ENCODE measurements at regions not wholly inside any gene's neighbourhood (a gene's known extent, or its start where the extent isn't known, plus 50 kb on each side); places are given as distances from the start of the nearest gene placed in this dataset.
A peak's percentile ranks its signal among the peaks of the same experiment; 100 is the strongest.
"Not testable (repeated sequence)": the region's sequence is repeated elsewhere in the genome, so short reads cannot be mapped to it uniquely, and the experiment has no call there.

DNA sequence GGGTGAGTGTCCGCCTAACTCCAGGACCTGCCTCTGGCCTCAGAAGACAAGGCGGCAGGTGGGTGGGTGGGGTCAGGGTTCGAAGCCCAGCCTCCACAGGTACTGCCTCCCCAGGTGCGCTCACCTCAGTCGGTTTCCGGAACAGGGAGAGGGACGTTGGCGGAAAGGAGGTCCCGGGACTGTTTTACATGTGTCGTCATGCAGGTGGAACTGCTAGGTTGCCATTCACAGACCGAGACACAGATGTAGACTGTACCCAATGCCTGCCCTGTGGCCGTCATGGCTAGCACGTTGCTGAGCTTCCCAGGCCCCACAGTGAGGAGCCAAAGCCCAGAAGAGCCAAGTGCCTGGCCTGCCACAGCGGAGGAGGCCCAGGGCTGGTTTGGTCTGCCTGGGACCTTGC is 284.0 kb upstream of the HS6ST1 start:
- DNase-seq = no peak

DNA sequence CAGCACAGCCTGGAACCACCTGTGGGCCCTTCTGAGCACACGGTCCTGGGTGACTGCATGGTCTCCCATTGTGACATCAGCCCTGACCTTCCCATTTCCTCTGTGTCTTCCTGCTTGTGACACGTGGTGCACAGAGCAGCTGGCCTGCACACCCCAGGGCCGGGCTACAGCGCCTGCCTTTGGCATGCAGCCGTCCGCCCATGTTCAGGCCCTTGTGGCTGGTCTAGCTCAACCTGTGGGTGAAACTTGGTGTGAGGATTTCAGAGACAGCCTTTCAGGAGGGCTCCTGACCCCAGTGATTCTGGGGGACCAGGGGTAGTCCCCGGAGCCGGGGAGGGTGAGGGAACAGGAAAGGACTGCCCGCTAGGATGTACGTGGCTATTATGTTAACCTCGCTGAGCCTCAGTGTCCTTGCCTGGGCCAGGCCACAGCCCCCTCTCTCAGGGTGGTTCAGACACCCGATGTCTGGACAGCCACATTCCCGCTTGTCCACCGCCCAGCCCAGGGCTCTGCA is 284.8 kb upstream of the HS6ST1 start:
- peak; percentile 42 for DNase-seq

DNA sequence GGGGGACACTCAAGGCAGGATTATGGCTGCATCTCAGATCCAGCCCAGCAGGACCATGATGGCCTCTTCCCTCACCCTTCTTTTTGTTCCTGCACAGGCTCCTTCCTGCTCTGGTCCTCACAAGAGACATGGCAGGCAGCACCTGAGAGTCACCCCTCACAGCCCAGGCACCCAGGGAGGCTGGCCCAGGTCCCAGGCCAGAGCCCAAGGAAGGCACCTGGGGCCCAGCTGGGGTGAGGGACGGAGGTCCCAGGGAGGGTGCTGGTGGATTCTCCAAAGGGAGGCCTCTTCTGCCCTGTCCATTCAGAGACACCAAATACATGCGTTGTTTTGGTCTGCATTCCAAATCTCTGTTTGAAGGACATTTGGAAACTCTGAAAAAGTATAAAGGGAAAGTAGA is 285.4 kb upstream of the HS6ST1 start:
- DNase-seq = no peak

DNA sequence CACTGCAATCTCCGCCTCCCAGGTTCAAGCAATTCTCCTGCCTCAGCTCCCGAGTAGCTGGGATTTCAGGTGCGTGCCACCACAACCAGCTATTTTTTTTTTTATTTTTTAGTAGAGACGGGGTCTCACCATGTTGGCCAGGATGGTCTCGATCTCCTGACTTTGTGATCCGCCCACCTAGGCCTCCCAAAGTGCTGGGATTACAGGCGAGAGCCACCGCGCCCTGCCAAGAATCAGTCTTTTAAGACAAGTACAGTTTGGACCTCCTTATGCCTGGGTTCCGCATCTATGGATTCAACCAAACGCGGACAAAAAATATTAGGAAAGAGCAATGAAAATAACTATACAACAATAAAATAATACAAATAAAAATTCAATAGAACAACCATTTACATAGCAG is 285.9 kb upstream of the HS6ST1 start:
- not testable (repeated sequence) for DNase-seq

DNA sequence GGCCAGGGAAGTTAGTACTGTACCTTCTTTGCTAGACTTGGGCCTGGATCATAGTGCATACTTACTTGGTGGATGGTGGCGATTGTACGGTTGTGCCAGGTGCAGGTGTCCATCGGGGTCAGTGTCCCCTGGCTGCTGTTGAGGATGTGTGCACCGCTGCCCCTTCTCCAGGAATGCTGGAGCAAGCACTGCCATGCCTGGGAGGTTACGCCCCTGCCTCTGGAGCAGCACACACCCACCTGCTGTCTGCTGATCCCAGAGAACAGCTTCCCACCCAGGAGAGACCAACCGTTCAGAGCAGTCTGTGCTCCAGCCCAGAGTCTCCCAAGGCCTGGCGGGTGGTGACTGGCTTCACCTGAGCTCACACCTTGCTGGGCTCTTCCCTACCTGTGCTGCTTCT is 286.8 kb upstream of the HS6ST1 start:
- no peak for DNase-seq

DNA sequence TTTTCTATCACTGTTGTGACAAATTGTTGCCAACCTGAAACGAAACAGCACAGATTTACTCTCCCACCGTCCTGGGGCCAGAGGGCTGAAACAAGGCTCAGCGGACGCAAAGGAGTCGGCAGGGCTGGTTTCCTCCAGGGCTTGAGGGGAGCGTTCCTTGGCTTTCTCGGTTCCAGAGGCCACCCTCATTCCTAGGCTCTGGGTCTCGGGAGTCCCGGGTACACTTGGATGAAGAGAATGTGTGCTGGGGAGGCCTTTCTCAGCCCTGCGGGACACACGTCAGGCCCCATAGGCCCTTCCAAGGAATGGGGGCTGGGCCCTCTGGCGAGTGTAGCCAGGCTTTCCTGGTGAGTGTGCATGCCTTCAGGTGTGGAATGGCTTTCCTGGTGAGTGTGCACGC is 287.3 kb upstream of the HS6ST1 start:
- DNase-seq = no peak

DNA sequence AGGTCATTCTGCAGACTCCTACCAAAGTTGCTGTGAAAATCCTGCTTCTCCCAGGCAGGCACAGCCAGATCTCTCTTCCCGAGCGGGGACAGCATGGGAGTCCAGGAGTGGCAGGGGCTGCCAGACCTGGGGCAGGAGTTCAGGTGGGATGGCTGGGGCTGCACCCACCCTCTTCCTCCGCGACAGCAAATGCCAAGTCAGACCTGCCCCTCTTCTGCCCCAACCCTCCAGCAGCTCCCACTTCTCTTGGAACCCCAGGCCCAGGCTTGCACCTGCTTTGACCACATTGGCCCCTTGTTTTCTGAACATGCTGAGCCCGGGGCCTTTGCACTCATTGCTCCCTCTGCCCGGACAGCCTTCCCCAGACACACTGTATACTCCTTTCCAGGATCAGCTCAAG is 288.2 kb upstream of the HS6ST1 start:
- DNase-seq = peak; percentile 42

DNA sequence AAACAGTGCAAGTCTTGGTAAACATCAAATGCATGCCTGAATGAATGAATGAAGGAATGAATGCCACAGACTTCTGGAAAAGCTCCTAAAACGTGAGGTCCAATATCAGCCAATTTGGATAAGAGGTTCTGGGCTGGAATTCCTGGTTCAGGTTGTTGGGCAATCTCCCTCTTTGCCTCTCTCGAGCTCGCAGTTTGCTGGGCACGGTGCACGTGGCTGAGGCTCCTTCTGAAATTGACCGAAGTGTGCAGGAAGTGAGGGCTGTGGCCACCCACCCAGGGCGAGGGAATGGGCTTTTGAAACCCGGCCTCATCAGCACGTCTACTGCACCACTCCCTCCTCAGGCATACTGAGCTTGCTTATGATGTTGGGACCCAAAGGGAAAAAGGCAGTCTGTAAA is 288.8 kb upstream of the HS6ST1 start:
- no peak for DNase-seq

DNA sequence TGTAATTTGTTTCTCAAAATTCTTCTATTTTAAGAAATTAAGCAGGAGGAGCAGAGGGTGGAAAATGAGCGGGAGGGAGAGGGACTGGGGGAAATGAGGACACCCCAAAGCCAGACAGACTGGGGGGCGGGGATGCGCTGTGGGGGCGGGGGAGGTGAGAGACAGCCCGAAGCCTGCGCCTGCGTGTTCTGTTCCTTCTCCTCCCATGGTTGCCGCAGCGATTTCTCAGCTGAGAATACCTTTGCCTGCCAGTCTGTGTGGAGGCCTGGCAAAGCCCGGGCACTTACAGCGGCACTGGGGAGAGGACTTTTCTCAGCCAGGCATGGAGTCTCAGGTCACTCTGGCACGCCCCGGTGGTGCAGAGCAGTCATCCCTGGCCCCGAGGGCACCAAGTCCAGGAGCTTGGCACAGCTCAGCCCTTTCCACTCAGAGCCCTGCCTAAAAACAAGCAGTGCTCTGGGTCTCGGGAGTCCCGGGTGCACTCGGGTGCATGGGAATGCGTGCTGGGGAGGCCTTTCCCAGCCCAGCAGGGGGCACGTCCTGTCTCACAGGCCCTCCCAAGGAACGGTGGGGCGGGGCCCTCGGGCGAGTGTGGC is 289.3 kb upstream of the HS6ST1 start:
- DNase-seq = no peak

DNA sequence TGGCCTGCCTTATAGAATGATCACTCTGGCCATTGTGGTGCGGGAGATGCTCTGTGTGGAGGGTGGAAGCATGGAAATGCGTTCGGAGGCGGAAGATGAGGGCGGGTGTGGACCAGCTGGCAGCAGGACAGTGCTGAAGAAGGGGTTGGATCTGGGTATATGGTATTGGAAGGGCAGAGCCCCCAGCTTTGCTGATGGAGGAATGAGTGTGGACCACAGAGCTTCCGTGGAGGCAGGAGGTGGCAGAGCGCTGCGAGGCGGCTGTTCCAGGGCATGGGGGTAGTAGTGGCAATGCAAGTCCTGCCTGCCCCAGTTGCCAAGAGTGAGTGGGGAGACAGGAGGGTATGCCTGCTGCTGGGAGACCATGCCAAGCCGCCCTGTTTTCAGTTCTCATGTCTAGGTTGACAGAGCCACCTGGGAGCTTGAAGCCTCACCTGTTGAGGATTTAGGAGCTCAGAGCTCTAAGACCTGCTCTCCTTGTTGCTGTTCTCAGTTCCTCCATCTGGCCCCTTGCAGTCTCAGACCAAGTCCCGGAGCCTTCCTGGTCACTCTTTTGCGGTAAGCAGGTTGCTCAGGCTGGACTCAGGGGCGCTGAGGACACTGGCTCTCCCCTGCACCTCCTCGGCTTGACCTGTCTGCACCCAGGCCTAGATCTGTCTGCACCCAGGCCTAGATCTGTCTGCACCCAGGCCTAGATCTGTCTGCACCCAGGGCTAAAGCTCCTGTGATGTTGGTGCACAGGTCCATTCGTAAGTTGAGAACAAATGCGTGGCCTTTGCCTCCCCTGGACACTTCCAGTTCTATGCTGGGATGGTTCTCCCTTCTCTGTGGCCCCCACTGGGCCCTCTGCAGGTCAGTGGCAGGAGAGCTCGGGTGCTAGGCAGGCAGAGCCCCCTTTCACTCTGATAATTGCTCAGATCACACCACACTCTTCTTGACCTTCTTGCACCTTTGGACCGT is 290.5 kb upstream of the HS6ST1 start:
- DNase-seq = no peak

DNA sequence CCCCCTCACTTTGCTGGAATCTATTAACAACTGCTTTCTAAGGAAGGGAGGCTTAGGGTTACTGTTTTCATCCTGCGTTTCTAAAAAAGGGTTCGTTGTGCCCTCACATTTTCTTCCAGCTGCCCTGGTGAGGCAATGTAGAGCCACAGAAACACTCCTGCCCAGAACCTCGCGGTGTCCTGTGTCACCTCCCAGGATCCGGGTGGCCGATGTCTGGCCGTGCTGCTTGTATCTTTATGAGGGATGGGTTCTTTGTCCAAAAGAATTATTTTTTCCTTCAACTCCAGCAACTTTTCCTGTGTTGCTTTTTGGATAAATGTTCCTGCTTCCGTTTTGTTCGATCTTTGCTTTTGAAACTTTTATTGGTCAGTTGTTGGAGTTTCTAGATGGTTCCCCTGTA is 291.8 kb upstream of the HS6ST1 start:
- DNase-seq = no peak

DNA sequence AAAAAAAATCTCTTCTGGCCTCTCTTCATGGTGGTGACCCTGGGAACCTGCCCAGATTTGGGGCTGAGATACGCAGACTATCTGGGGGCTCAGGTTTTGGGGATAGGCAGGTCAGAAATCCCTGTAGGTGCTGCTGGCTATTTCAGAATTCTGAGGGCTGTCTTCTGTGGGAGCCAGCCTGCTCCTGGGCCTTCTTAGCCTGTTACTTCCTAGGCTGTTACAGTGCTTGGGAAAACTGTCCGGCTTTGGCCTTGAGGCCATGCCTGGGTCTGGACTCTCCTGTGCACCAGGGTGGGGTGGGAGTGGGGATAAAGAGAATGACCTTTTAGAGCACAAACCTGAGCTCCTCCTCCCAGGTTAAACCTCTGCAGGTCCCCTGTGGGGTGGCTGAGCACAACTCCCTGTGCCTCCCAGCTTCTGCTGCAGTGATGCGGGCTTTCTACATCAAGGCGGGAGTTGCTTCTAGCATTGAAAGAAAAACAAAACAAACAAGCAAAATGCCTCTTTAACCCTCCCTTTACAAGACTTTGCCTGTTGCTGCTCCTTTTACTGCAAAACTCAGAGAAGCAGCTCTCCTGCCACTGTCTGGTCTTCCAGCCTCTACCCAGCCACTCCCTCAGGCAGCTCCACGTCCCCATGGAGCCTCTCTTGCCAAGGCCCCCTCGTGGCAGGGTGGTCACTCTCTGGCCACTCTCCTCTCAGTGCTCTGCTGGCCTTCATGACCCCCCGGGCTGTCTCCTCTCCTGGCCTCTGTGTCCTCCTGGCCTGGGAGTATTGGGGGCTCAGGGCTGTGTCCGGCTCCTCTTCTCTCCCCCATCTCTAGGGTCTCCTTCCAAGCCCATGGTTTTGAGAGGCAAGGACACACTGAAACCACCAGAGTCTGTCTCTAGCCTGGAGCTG is 293.0 kb upstream of the HS6ST1 start:
- DNase-seq = no peak

DNA sequence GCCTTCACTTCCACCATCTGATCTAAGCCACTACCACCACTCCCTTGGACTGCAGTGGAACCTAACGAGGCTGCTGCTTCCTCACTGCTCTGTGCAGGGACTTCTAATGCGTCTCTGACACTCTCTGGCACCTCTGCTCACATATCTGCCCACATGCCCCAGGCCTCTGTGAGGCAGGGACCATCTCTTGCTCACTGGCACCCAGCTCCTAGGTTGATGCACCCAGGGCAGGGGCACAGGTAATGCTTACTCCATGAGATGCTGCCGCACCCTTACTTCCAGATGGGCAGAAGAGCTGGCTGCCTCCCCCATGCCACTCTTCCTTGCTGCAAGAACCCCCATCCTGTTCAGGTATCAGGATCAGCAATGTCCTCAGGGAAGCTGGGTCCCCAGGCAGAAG is 294.0 kb upstream of the HS6ST1 start:
- no peak for DNase-seq

DNA sequence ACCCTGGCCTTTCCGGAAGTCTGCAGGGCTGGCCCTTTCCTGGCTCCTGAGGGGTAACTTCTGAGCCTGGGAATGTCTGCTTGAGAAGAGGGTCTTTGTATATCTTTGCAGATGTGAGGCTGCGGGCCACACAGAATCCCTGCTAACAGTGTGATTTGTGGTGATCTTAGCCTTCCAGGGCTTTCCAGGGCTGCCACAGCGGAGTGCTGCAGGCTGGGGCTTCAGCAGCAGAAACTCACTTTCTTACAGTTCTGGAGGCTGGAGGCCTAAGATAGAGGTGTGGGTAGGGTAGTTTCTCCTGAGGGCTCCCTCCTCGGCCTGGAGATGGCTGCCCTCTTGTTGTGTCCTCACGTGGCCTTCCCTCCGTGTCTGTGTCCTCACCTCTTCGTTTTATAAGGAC is 294.7 kb upstream of the HS6ST1 start:
- no peak for DNase-seq

DNA sequence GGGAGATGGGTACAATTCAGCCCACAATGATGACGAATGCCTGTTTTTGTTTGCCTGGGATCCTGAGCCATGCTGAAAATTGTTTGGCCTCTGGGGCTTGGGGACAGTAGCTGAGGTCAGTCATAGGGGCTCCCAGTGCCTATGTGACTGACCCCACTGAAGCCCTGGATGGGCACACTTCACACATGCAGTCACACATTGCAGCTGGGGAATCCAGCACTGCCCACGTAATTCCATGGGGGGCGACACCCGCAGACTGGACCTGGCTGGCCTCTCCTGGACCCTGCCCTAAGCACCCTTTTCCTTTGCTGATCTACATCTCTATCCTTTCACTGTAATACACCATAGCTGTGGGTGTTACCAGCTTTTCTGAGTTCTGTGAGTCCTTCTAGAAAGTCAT is 295.2 kb upstream of the HS6ST1 start:
- no peak for DNase-seq

DNA sequence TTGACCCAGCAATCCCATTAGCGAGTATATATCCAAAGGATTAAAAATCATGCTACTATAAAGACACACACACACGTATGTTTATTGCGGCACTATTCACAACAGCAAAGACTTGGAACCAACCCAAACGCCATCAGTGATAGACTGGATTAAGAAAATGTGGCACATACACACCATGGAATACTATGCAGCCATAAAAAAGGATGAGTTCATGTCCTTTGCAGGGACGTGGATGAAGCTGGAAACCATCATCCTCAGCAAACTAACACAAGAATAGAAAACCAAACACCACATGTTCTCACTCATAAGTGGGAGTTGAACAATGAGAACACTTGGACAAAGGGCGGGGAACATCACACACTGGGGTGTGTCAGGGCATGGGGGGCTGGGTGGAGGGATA is 296.2 kb upstream of the HS6ST1 start:
- DNase-seq = not testable (repeated sequence)

DNA sequence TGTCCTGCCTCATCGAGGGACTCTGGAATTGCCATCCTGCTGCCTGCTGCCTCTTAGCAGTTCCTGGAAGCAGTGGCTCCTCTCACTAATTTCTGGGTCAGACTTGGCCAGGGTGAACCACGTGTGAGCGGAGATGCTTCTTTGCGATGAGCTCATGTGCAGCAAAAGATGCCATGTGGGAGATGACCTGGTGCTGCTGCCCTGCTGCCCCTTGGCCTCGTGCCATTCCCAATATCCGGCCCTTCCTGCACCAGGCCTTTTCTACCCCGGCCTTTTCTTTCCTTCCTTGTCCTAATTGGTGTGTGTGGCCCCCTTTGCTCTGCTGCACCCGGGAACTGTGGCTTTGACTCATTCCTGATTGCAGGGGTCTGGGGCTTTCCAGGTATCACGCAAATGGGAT is 296.9 kb upstream of the HS6ST1 start:
- DNase-seq = no peak

DNA sequence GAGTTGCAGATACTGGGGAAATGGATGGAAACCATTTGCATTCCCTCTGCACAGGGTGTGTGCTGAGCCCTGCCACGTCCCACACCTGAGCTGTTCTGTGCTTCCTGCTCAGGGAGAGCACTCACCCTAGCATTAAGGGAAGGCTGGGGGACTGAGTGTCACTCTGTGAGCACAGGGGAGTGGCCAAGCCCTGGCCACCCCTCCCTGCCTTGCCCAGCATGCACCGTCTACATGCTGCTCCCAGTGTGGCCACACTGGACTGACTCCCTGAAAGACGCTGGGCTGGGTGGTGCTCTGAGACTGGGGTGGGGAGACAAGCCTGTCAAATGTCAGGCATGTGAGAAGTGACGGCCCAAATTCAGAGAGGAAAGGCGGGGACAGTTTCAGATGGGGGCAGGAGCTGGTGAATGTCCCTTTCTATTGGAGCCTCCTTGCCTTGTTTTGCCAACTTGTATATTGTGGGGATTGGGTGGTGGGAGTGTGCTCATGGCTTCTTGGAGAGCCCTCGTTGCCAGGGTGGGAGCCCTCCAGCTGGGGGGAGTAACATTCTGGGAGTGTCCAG is 298.4 kb upstream of the HS6ST1 start:
- DNase-seq = no peak

DNA sequence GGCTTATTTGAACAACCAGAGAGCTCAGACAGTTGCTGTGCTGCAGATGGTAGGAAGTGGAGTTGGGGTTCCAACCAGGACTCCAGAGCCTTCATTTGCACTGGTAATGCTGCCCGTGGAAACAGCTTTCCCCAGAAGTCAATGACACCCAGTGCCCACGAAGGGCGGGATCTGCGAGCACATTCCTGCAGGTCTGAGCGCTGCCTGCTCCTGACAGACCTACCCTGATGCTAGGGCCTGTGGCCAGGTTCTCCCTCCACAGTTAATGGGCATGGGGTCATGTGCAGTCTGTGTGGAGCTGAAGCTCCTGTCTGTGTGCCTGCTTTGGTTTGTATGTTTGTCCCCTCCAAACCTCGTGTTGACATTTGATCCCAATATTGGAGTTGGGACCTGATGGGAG is 299.0 kb upstream of the HS6ST1 start:
- no peak for DNase-seq

DNA sequence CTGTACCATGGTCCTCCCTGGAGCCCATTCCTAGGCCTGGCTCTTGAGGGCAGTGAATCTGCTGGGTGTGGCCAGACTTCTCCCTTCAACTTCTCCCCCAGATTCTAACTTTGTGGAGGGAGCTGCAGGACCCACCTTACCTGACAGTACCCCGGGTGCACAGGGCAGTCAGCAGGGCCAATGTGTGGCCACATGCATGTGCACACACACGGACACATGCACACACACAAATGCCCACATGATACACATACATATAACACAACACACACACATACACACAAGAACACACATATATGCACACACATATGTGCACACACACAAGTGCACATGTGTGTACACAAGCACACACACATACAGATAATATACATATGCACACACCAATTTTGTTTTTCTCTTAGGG is 300.0 kb upstream of the HS6ST1 start:
- no peak for DNase-seq

DNA sequence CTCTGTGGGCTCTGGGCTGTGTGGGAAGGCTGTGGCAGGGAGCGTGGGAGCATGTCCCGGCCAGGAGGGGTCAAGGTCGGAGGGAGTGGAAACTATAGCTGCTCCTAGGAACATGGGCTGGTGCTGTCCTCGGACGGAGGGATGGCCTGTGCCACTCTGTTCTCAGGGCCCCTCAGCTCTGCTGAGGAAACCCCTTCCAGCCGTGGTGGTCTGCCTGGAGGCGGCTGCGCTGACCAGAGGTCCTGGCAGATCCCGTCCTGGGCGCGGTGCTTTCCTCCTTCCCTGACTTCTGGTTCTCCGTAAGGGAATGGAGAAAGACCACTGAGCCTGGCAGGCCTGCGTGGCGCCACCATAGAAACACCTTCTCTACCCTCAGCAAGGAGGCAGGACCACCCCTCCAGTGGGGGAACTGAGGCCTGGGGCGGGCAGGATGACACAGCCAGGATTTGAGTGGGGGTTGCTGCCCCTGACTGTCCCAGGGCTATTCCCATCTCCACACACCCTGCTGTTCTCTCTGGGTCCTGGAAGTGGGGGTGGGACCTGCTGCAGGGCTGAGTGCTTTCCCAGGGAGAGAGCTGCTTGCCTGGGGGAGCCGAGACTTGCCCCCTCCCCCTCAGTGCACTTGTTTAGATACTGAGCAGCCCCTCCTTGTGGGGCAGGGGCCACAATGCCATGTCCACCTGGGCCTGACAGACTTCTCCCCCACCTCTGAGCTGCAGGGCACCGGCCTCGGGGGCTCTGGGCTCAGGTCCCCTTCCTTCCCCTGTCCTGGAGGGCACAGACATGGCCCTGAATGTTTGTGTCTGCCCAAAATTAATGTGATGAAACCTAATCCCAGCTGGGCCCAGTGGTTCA is 301.0 kb upstream of the HS6ST1 start:
- DNase-seq = no peak

DNA sequence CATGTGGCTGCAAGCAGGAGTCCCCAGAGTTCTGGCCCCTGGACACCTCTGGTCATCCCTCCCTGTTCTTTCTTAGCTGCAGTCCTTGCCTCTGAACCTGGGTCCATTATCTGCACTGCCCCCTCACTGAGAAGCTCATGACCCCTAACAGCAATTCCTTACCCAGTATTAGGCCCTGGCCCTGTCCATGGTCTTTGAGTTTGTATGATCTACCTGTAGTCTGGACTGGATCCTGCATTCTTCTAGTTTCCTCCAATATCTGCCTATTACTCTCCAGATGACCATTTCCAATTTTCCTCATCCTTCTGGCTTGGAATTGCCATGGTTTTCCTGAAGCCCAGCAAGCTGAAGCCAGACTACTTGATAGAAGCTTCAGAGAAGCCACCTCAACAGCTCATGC is 302.4 kb upstream of the HS6ST1 start:
- no peak for DNase-seq
